ENCODE measurements at regions not wholly inside any gene's neighbourhood (a gene's known extent, or its start where the extent isn't known, plus 50 kb on each side); places are given as distances from the start of the nearest gene placed in this dataset.
"Not testable (repeated sequence)": the region's sequence is repeated elsewhere in the genome, so short reads cannot be mapped to it uniquely, and the experiment has no call there.

DNA sequence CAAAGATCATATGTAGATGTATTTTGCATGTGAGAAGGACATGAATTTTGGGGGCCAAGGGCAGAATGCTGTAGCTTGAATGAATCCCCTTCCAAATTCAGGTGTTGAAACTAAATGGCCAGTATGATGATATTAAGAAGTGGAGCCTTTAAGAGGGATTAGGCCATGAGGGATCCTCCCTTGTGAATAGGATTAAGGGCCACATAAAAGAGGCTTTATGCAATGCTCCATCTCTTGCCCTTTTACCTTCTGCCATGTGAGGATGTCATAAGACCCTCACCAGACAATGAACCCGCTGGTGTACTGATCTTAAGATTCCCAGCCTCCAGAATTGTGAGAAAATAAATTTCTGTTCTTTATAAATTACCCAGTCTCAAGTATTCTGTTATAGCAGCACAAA is 206.1 kb downstream of the YTHDC2 start:
- no peak for DNase-seq

DNA sequence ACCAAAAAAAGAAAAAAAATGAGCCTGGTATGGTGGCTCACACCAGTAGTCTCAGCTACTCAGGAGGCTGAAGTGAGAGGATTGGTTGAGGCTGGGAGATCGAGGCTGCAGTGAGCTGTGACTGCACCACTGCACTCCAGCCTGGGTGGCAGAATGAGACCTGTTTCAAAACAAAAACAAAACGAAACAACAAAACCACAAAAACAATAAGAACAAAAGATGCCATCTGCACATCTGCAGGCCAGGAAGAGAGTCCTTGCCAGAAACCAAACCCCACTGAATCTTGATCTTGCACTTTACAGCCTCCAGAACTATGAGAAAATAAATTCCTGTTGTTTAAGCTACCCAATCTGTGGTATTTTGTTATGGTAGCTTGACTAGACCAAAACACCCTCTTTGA is 207.7 kb downstream of the YTHDC2 start:
- no peak for DNase-seq

- no peak for DNase-seq
Measured at GRCh38 chr5:113723021-113723420, 209.5 kb downstream of the YTHDC2 start.

DNA sequence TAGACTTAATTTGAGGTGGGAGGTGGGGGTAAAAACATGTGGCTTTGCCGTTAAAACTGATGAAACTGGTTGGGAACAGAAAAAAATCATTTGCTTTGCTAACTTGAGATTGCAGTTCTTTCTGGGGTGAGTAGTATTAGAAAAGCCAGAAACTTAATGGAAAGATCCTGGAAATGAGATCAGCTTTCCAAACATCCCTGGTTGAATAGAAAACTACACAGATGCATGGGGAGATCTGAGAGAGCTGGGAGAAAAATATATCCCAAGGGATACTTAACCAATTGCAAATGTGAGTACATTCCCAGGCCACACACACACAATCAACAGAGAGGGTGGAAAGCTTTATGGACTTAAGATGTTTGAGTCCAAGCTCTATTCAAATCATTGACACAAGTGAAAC is 222.3 kb downstream of the YTHDC2 start:
- no peak for DNase-seq

DNA sequence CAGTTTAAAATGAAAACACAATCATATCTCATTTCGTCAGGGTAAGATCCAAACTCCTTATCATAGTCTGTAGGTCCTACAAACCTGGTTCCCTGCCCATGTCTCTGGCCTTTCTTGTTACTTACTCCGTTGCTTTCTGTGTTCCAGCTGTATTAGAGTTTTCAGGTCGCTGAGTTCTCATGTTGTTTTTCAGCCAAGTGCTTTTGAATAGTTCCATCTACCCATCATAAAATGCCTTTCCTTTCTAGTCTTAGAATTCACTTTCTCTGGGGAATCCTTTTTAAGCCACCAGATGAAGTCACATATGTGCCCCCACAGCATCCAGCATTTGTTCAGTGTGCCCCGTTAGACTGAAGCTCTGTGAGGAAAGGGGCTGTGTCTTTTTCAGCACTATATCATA is 228.7 kb downstream of the YTHDC2 start:
- no peak for DNase-seq

DNA sequence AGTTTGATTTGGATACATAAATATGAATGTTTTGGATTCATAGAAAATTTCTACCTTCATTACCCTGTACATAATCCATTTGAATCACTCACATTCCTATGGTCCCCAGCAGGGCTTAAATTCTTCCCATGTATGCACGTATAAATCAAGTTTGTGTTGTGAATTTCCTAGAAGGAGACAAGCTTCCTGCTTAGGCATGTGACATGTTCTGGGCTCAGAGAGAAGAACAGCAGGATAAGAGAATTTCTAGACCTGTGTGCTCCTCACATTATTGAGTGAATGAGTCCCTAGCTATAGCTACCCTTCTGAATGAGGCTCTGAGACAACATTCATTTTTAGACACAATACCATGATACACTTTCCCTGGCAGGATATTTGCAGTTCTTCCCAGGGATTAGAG is 229.1 kb downstream of the YTHDC2 start:
- no peak for DNase-seq

DNA sequence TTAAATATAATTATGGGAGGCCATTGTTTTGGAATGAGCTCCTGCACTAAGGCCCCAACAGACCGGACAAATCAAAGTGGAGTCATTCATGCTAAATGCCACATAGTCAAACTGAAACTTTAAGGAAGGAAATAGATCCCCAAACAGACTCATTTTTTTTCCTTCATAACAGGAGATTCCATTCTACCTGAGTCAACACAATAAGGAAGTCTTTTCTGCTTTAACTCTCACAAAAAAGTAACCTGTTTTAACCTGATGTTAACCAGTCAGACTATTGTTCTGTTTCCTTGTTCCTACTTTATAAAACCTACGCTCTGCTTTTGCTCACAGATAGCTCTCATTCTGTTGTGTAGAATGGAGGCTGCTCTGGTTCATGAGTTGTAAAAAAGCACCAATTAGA is 234.9 kb downstream of the YTHDC2 start:
- no peak for DNase-seq

DNA sequence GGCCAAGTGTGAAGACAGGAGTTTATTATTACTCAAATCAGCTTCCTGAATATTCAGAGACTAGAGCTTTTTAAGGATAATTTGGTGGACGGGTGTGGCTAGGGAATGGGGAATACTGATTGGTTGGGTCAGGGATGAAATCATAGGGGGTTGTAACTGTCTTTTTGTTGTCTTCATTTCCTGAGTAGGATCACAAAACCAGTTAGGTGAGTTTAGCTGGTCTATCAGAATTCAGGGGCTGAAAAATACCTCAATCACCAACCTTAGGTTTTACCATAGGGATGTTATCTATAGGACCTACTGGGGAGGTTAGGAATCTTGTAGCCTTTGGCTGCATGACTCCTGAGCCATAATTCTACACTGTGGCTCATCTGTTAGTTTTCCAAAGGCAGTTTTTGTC is 235.8 kb downstream of the YTHDC2 start:
- no peak for DNase-seq

- DNase-seq, result not testable (repeated sequence)
Measured at GRCh38 chr5:113753182-113753581, 239.7 kb downstream of the YTHDC2 start.

DNA sequence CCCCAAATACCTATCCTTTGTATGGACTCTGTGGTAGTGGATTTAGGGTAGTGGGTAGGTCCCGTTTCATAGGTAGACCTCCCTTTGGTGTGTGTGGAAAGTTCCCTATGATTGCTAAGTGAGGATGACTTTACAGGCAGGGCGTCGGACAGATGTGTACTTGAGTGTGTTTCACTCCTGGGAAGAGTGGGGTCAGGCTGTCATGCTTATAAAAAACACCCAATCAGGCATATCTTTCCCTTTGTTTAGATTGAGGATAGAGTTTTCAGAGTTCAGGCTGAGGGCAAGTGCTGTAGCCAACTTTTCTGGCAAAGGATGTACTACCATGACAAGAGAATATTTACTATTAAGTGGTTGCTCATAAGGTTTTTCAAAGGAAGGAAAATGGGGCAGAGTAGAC is 242.0 kb downstream of the YTHDC2 start:
- no peak for DNase-seq

- DNase-seq, result no peak
Measured at GRCh38 chr5:113757508-113757907, 244.0 kb downstream of the YTHDC2 start.

- no peak for DNase-seq
Measured at GRCh38 chr5:113759505-113759904, 246.0 kb downstream of the YTHDC2 start.

DNA sequence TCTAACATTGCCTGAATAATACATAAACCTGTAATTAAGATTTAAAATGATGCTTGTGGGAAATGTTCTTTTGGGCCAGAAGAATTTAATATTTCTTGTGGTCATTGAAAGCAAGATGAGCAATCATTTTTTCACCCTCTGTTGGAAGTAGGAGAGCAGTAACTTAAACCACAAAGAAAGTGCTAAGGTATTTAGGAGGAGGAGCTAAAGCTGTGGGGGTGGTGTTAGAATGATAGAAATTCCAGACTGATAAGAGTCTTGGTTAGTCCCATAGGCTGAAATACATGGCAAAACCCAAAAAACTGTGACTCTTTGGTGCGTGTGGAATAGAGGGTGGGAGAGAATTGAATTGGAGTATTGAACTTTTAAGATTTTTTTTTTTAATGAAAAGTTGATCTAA is 247.0 kb downstream of the YTHDC2 start:
- no peak for DNase-seq

- no peak for DNase-seq
Measured at GRCh38 chr5:113761594-113761993, 248.1 kb downstream of the YTHDC2 start.

DNA sequence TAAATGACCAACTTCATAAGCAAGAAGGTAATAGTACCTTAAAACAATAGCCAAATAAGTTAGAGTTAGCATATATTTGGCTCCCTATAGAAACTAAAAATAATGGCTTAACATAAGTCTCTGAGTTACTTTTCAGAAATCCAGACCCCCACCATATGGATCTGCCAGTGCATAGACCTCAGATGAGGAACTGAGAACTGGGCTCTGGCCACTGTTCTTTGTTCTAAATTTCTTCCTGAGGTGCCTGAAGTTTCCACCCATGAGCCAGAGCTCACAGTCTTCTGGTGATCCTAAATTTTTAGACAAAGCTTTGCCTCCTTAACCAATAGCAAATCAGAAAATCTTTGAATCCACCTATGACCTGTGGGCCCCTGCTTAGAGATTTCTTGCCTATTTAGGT is 250.9 kb downstream of the YTHDC2 start:
- DNase-seq, result no peak

DNA sequence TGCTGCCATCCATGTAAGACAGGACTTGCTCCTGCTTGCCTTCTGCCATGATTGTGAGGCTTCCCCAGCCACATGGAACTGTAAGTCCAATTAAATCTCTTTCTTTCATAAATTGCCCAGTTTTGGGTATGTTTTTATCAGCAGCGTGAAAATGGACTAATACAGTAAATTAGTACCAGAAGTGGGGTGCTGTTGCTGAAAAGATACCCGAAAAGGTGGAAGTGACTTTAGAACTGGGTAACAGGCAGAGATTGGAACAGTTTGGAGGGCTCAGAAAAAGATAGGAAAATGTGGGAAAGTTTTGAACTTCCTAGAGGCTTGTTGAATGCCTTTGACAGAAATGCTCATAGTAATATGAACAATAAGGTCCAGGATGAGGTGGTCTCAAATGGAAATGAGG is 253.3 kb downstream of the YTHDC2 start:
- DNase-seq, result not testable (repeated sequence)

- DNase-seq, result no peak
Measured at GRCh38 chr5:113770648-113771047, 257.2 kb downstream of the YTHDC2 start.

GRCh38 chr5:113771483-113771882 is 258.0 kb downstream of the YTHDC2 start:
- DNase-seq, result no peak

DNA sequence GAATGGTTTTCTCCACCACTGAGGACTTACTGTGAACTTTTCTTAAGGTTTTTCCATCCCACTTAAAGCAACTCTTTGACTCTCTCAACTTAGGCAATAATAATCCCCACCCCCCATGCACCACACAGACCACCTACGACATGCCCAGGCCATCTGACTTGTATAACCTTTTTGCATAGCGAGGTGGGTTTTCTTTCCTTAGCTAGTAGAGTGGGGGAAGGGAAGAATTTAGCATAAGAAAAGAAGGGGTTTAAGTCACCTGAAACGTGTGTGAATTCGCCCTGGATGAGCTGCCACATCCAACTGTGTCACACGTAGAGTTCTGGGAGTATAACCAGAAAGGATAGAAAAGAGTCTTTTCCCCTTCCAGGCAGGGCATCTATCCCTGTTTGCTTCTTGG is 262.7 kb downstream of the YTHDC2 start:
- peak in 1 of 56 donors; percentile 16 for DNase-seq

- peak in 13 of 56 donors; percentile 1 to 48 (median 4) for DNase-seq
Measured at GRCh38 chr5:113776832-113777525, 263.5 kb downstream of the YTHDC2 start.

DNA sequence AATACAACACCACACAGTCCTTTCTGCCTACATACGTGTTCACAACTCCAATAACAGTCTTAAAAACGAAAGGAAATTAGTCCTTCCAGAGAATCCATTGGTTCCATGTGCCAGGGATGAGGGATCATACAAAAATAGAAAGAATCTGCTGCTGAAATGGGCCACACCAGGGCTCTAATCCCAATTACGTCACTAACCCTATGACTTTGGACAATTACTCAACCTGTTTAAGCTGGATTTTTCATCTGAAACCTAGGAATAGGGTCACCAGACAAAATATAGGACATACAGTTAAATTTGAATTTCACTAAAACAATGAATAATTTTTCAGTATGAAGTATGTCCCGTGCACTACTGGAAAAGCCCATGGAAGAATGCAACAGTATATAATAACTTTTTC is 264.7 kb downstream of the YTHDC2 start:
- no peak for DNase-seq

DNA sequence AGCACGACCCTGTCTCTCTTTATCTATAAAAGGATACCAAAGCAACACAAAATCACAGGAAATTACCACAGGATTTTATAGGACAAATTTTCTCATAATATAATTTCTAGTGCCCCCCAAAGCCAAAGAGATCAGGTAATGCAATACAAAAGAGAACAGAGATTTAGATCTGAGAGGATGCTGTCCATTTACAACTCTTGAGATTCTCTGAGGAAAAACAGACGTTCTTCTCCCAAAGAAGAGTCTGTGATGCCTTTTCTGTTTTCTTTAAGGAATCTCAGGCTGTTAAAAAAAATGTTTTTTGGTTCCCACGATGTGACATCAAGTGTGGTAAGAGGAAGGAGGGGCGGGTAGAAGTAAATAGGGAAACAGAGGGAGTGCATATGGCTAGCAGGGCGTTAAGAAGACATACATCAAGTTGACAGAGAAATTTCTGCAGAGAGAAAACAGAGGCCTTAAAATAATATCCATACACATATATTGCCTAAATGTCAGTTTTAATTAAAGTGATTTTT is 274.7 kb downstream of the YTHDC2 start:
- DNase-seq, result no peak

GRCh38 chr5:113789769-113790168 is 276.3 kb downstream of the YTHDC2 start:
- DNase-seq, result no peak

DNA sequence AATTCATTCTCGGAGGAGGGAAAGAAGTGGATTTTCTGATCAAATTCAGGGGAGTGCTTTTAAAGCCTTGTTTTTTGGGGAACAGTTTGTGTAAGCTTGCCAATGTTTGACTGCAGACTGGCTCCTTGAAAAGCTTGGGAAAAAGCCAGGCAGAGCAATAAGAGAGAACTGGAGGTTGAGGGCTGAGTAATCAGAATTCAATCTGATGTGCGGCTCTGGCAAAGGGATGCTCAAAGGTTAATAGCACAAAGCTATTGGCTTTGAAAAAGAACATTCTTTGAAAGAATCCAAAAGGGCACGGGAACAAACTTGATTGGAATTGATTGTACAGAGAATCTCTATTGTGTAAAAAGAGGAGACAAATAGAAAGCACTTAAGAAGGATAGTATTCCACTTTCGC is 279.3 kb downstream of the YTHDC2 start:
- DNase-seq, result no peak
